ENCODE measurements at regions not wholly inside any gene's neighbourhood (a gene's known extent, or its start where the extent isn't known, plus 50 kb on each side); places are given as distances from the start of the nearest gene placed in this dataset.

GRCh38 chr1:57615956-57616355 lies 192.1 kb upstream of the DAB1 start:
- in situ Hi-C loops (cut with MboI): no loop called here

DNA sequence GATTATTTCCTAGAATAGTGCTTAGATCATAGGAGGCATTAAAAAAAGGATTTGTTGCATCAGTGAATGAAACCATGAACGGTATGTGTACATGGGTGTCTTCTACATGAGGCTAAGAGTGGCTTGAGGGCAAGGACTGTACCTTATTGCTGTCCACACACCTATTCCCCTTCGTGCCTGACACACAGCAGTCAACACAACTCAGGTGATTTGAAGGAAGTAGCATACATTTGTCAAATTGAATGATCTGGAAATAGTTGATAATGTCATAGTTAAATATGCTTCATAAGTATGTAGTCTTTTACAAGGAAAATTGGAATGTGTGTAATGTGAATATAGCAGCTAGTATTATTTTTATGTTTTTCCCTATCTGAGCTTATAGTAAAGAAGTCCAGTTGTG lies 189.0 kb upstream of the DAB1 start:
- Histone ChIP-seq H3F3A (ENCODE audit: insufficient read depth) (no peaks in the 10 kb centered on the region), H3K4me1 (ENCODE audit: insufficient read depth) (no peaks in the 10 kb centered on the region), H3K4me2 (ENCODE audit: unreplicated experiment) (no peak overlapping the region), H2AFZ (no peak overlapping the region), H3K27me3 (replicated peaks; ENCODE audit: insufficient read depth) (no peaks in the 10 kb centered on the region), H3K9me2 (ENCODE audit: insufficient read depth) (no peaks in the 10 kb centered on the region), H3K27ac (no peak overlapping the region), H3K79me2 (ENCODE audit: insufficient read depth) (no peaks in the 10 kb centered on the region), H3K4me3 (no peak overlapping the region), H3K9ac (no peak overlapping the region), H3K36me3 (ENCODE audit: low read depth) (no peaks in the 10 kb centered on the region), H4K20me1 (ENCODE audit: insufficient read depth) (no peaks in the 10 kb centered on the region), H3K9me3 (ENCODE audit: low read depth) (no peaks in the 10 kb centered on the region)
- TF ChIP-seq EZH2phosphoT487 (IDR thresholded peaks at IDR 0.05; ENCODE audit: insufficient read depth, low read depth): no peak
- TF ChIP-seq EZH2 (IDR thresholded peaks at IDR 0.05; ENCODE audit: insufficient read depth, poor library complexity, severe bottlenecking): no peak
- DNase-seq: no peak
- in situ Hi-C loops (cut with MboI): no loop called here
- 11 to 12% methylated on average over 2 of the region's 2 CpGs for WGBS, 2 experiments (ENCODE audit: low coverage in 1 of 2, low lambda C conversion rate in 2 of 2, missing lambda C conversion rate in 2 of 2)

More at GRCh38 chr1:57615956-57616355, 192.1 kb upstream of the DAB1 start:
- Histone ChIP-seq H3K9ac (no peak overlapping the region), H3K4me1 (ENCODE audit: insufficient read depth) (no peaks in the 10 kb centered on the region), H3K27me3 (replicated peaks; ENCODE audit: insufficient read depth) (no peaks in the 10 kb centered on the region), H3K9me3 (ENCODE audit: low read depth) (no peaks in the 10 kb centered on the region), H3K4me3 (no peak overlapping the region), H2AFZ (no peak overlapping the region), H4K20me1 (ENCODE audit: insufficient read depth) (no peaks in the 10 kb centered on the region), H3K9me2 (ENCODE audit: insufficient read depth) (no peaks in the 10 kb centered on the region), H3F3A (ENCODE audit: insufficient read depth) (no peaks in the 10 kb centered on the region), H3K27ac (no peak overlapping the region), H3K79me2 (ENCODE audit: insufficient read depth) (no peaks in the 10 kb centered on the region), H3K4me2 (ENCODE audit: unreplicated experiment) (no peak overlapping the region), H3K36me3 (ENCODE audit: low read depth) (no peaks in the 10 kb centered on the region)
- no peak for TF ChIP-seq EZH2phosphoT487 (IDR thresholded peaks at IDR 0.05; ENCODE audit: insufficient read depth, low read depth)
- no peak for TF ChIP-seq EZH2 (IDR thresholded peaks at IDR 0.05; ENCODE audit: insufficient read depth, poor library complexity, severe bottlenecking)
- no peak for DNase-seq
- 60 to 70% methylated on average over 4 of the region's 4 CpGs for WGBS, 2 experiments (ENCODE audit: low coverage in 1 of 2, low lambda C conversion rate in 2 of 2, missing lambda C conversion rate in 2 of 2)

DNA sequence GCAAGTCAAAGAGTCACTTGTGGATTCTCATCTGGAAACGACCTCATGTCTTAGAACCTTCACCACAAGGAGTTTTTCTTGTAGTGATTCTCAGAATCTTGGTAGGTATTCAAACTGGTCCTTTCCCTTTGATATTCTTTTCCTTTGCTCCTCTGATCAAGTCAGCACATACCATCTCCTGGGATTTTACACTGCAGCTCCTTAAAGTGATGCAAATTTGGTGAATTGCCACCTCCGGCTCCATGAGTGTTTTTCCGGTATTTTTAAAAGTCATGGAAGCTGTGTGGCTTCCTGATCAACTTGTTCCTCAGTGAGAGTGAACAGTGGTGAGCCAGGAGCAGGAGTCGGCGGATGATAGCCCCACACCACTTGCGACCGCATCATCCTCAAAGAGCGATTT lies 182.1 kb upstream of the DAB1 start:
- no peak overlapping the region for H3K4me3 ChIP-seq
- H3K79me2 ChIP-seq (ENCODE audit: insufficient read depth): no peaks in the 10 kb centered on the region
- no peaks in the 10 kb centered on the region for H3K27me3 ChIP-seq (replicated peaks; ENCODE audit: insufficient read depth)
- H3K36me3 ChIP-seq (ENCODE audit: low read depth): no peaks in the 10 kb centered on the region
- H2AFZ ChIP-seq: no peak overlapping the region
- no peaks in the 10 kb centered on the region for H3F3A ChIP-seq (ENCODE audit: insufficient read depth)
- no peak for DNase-seq
- WGBS, 2 experiments (ENCODE audit: low coverage in 1 of 2, low lambda C conversion rate in 2 of 2, missing lambda C conversion rate in 2 of 2): 62 to 70% methylated on average over 8 of the region's 8 CpGs
- H3K9ac ChIP-seq: no peak overlapping the region
- no peaks in the 10 kb centered on the region for H3K4me1 ChIP-seq (ENCODE audit: insufficient read depth)
- H3K4me2 ChIP-seq (ENCODE audit: unreplicated experiment): no peak overlapping the region
- no peaks in the 10 kb centered on the region for H3K9me3 ChIP-seq (ENCODE audit: low read depth)
- H4K20me1 ChIP-seq (ENCODE audit: insufficient read depth): no peaks in the 10 kb centered on the region
- no peak for TF ChIP-seq EZH2 (IDR thresholded peaks at IDR 0.05; ENCODE audit: insufficient read depth, poor library complexity, severe bottlenecking)
- TF ChIP-seq EZH2phosphoT487 (IDR thresholded peaks at IDR 0.05; ENCODE audit: insufficient read depth, low read depth): no peak
- no peak overlapping the region for H3K27ac ChIP-seq
- H3K9me2 ChIP-seq (ENCODE audit: insufficient read depth): no peaks in the 10 kb centered on the region
- in situ Hi-C loops (cut with MboI): no loop called here

DNA sequence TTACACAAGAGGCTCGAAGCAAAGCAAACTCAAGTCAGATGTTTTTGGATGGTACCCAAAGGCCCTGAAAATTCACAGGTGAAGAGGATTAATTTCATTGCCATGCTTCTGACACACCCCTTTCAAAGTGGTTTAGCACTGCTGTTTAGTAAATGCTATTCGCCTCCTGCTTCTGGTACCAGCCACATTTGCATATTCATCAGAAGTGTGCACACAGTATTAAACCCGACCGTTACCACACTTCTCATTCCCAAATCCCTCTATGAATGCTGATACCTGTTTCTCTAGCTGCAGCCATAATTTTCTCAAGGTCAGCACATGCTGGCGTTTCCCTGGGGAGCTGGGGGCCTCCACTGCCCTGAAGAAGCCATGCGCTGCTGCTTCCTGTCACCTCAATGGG lies 179.8 kb upstream of the DAB1 start:
- 38% methylated on average over 6 of the region's 6 CpGs for WGBS, 2 experiments (ENCODE audit: low coverage in 1 of 2, low lambda C conversion rate in 2 of 2, missing lambda C conversion rate in 2 of 2)
- Histone ChIP-seq H4K20me1 (ENCODE audit: insufficient read depth) (no peaks in the 10 kb centered on the region), H3K9ac (no peak overlapping the region), H3K79me2 (ENCODE audit: insufficient read depth) (no peaks in the 10 kb centered on the region), H3K4me3 (no peak overlapping the region), H3K4me1 (ENCODE audit: insufficient read depth) (no peaks in the 10 kb centered on the region), H2AFZ (no peak overlapping the region), H3K27me3 (replicated peaks; ENCODE audit: insufficient read depth) (no peaks in the 10 kb centered on the region), H3K27ac (no peak overlapping the region), H3K36me3 (ENCODE audit: low read depth) (no peaks in the 10 kb centered on the region), H3F3A (ENCODE audit: insufficient read depth) (no peaks in the 10 kb centered on the region), H3K9me3 (ENCODE audit: low read depth) (no peaks in the 10 kb centered on the region), H3K9me2 (ENCODE audit: insufficient read depth) (no peaks in the 10 kb centered on the region), H3K4me2 (ENCODE audit: unreplicated experiment) (no peak overlapping the region)
- no peak for DNase-seq
- TF ChIP-seq EZH2phosphoT487 (IDR thresholded peaks at IDR 0.05; ENCODE audit: insufficient read depth, low read depth) (no peak), EZH2 (IDR thresholded peaks at IDR 0.05; ENCODE audit: insufficient read depth, poor library complexity, severe bottlenecking) (no peak)
- in situ Hi-C loops (cut with MboI): no loop called here

DNA sequence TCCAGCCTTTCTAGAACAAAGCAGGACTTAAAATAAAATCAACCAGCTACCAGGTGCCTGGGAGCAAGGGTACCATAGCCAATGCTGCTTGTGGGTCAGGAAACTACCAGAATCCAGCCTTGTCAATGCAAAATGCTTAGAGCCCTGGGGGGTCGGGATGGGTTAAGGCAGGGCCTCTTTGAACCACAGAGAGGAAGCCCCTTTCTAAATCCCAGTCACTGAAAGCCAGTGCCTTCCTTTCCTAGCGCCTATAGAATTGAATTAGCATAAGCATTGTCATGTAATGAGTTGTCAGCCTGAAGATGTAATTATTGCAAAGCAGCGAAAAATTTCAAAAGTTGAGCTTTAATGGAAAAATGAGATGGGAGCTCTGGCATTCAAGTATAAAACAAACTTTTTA lies 176.6 kb upstream of the DAB1 start:
- in situ Hi-C loops (cut with MboI): no loop called here
- Histone ChIP-seq H3K27ac (no peak overlapping the region), H3F3A (ENCODE audit: insufficient read depth) (no peaks in the 10 kb centered on the region), H3K9ac (no peak overlapping the region), H3K4me3 (no peak overlapping the region), H3K9me3 (ENCODE audit: low read depth) (no peaks in the 10 kb centered on the region), H3K4me2 (ENCODE audit: unreplicated experiment) (no peak overlapping the region), H4K20me1 (ENCODE audit: insufficient read depth) (no peaks in the 10 kb centered on the region), H3K36me3 (ENCODE audit: low read depth) (no peaks in the 10 kb centered on the region), H2AFZ (no peak overlapping the region), H3K79me2 (ENCODE audit: insufficient read depth) (no peaks in the 10 kb centered on the region), H3K9me2 (ENCODE audit: insufficient read depth) (no peaks in the 10 kb centered on the region), H3K4me1 (ENCODE audit: insufficient read depth) (no peaks in the 10 kb centered on the region), H3K27me3 (replicated peaks; ENCODE audit: insufficient read depth) (no peaks in the 10 kb centered on the region)
- DNase-seq: no peak
- no peak for TF ChIP-seq EZH2 (IDR thresholded peaks at IDR 0.05; ENCODE audit: insufficient read depth, poor library complexity, severe bottlenecking)
- TF ChIP-seq EZH2phosphoT487 (IDR thresholded peaks at IDR 0.05; ENCODE audit: insufficient read depth, low read depth): no peak
- WGBS, 2 experiments (ENCODE audit: low coverage in 1 of 2, low lambda C conversion rate in 2 of 2, missing lambda C conversion rate in 2 of 2): 9 to 14% methylated on average over 3 of the region's 3 CpGs
